SU-DHL-6 (cell line): ENCODE measurements at regions not wholly inside any gene's neighbourhood (a gene's known extent, or its start where the extent isn't known, plus 50 kb on each side); places are given as distances from the start of the nearest gene placed in this dataset.

ENCODE experiments used
- EZH2phosphoT487 ChIP-seq: fragments of 200-600 bp; sonication (generic), shearing (Covaris generic); conservative IDR thresholded peaks from 2 replicates; pipeline ENCODE4 v1.6.1; 2018; ENCODE audit warnings: mild to moderate bottlenecking, antibody characterized with exemption, low read length, moderate library complexity, mixed read lengths
- TF ChIP-seq, protein P1 (sequence below): fragments of 200-600 bp; sonication (generic); IDR thresholded peaks from one replicate; pipeline ENCODE4 v1.5.1; 2017; ENCODE audit warnings: antibody characterized with exemption, mild to moderate bottlenecking, low read length, moderate library complexity; ENCODE audit not compliant: insufficient read depth, poor library complexity, severe bottlenecking

DNA sequence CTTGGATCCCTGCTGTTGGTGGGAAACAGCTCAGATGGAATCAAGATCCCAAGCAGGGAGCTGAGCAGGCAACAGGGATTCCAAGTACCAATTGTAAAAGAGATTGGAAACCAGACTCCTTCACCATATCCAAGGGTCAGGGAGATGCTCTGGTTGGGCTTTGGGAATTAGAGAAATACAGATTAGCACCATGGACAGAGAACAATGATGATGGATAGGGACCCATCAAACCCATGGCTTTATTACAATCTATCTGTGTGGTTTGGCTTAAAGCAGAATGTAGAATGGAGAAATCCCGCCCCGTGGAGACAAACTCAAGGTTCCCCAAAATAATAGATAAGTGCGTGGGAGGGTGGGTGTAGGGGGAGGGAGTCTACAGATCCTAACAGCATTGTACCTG lies 120.7 kb upstream of the CSF3R start:
- TF ChIP-seq, protein P1, sequence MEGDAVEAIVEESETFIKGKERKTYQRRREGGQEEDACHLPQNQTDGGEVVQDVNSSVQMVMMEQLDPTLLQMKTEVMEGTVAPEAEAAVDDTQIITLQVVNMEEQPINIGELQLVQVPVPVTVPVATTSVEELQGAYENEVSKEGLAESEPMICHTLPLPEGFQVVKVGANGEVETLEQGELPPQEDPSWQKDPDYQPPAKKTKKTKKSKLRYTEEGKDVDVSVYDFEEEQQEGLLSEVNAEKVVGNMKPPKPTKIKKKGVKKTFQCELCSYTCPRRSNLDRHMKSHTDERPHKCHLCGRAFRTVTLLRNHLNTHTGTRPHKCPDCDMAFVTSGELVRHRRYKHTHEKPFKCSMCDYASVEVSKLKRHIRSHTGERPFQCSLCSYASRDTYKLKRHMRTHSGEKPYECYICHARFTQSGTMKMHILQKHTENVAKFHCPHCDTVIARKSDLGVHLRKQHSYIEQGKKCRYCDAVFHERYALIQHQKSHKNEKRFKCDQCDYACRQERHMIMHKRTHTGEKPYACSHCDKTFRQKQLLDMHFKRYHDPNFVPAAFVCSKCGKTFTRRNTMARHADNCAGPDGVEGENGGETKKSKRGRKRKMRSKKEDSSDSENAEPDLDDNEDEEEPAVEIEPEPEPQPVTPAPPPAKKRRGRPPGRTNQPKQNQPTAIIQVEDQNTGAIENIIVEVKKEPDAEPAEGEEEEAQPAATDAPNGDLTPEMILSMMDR: no peak
- TF ChIP-seq EZH2phosphoT487: no peak
